Loucy (cell line): ENCODE measurements at regions not wholly inside any gene's neighbourhood (a gene's known extent, or its start where the extent isn't known, plus 50 kb on each side); places are given as distances from the start of the nearest gene placed in this dataset.
"Not testable (repeated sequence)": the region's sequence is repeated elsewhere in the genome, so short reads cannot be mapped to it uniquely, and the experiment has no call there.

Experiments used
- H2AFZ ChIP-seq: fragments of 200-600 bp; sonication (generic); 2 replicates; pipeline ENCODE4 v1.6.0; 2016; ENCODE audit warnings: antibody characterized with exemption, mild to moderate bottlenecking, low read length, moderate library complexity
- H3F3A ChIP-seq: fragments of 200-600 bp; 2 replicates; pipeline ENCODE4 v1.6.0; 2016; ENCODE audit warnings: antibody characterized with exemption, low read depth, mild to moderate bottlenecking
- H3K27me3 ChIP-seq: fragments of 200-600 bp; sonication (generic); 2 replicates; pipeline ENCODE4 v1.6.1; 2014; ENCODE audit warnings: low read length, mild to moderate bottlenecking; ENCODE audit not compliant: insufficient read depth, poor library complexity, severe bottlenecking
- H3K36me3 ChIP-seq: fragments of 200-600 bp; sonication (generic); 2 replicates; pipeline ENCODE4 v1.6.1; 2016; ENCODE audit warnings: low read length; ENCODE audit not compliant: insufficient read depth
- H3K4me1 ChIP-seq: fragments of 200-600 bp; sonication (generic); 2 replicates; pipeline ENCODE4 v1.5.1; 2014; ENCODE audit warnings: low read length, mild to moderate bottlenecking; ENCODE audit not compliant: insufficient read depth, poor library complexity, severe bottlenecking
- H3K4me2 ChIP-seq: fragments of 200-600 bp; sonication (generic); 2 replicates; pipeline ENCODE4 v1.6.0; 2014; ENCODE audit warnings: antibody characterized with exemption, low read length, low read depth, mild to moderate bottlenecking; ENCODE audit not compliant: poor library complexity, severe bottlenecking
- H3K4me3 ChIP-seq: fragments of 200-600 bp; sonication (generic); 2 replicates; pipeline ENCODE4 v1.5.1; 2014; ENCODE audit warnings: low read length, mild to moderate bottlenecking, mixed read lengths; ENCODE audit not compliant: poor library complexity, severe bottlenecking
- H3K79me2 ChIP-seq: fragments of 200-600 bp; sonication (generic); 2 replicates; pipeline ENCODE4 v1.6.1; 2014; ENCODE audit warnings: low read length; ENCODE audit not compliant: insufficient read depth
- H3K9ac ChIP-seq: fragments of 200-600 bp; sonication (generic); 2 replicates; pipeline ENCODE4 v1.6.0; 2014; ENCODE audit warnings: mild to moderate bottlenecking, low read depth, low read length, moderate library complexity; ENCODE audit not compliant: poor library complexity, severe bottlenecking
- H3K9me2 ChIP-seq: fragments of 200-600 bp; sonication (generic); replicated peaks from 2 replicates; pipeline ENCODE4 v1.6.1; 2016; ENCODE audit warnings: low read depth, low read length, mixed read lengths
- H3K9me3 ChIP-seq: fragments of 200-600 bp; sonication (generic); 2 replicates; pipeline ENCODE4 v1.6.1; 2014; ENCODE audit warnings: mild to moderate bottlenecking, antibody characterized with exemption, low read length, low read depth; ENCODE audit not compliant: insufficient read depth
- H4K20me1 ChIP-seq: fragments of 200-600 bp; sonication (generic); 2 replicates; pipeline ENCODE4 v1.6.0; 2014; ENCODE audit warnings: antibody characterized with exemption, low read length, mild to moderate bottlenecking; ENCODE audit not compliant: insufficient read depth, poor library complexity, severe bottlenecking
- CTCF ChIP-seq: fragments of 200-600 bp; sonication (generic); conservative IDR thresholded peaks from 2 replicates; pipeline ENCODE4 v1.5.1; 2014; ENCODE audit warnings: mild to moderate bottlenecking, antibody characterized with exemption, low read length
- EZH2phosphoT487 ChIP-seq: fragments of 200-600 bp; IDR thresholded peaks from 2 replicates; pipeline ENCODE4 v1.6.1; 2018; ENCODE audit warnings: antibody characterized with exemption, mild to moderate bottlenecking, moderate library complexity, borderline replicate concordance

- Histone ChIP-seq H3K9me3 (no peaks in the 10 kb centered on the region), H3K4me3 (no peak overlapping the region), H3K4me1 (peaks cover 8% of the 10 kb centered on the region), H3K4me2 (no peak overlapping the region), H3F3A (no peaks in the 10 kb centered on the region), H3K9ac (no peak overlapping the region), H3K36me3 (no peaks in the 10 kb centered on the region), H3K27me3 (no peaks in the 10 kb centered on the region), H3K9me2 (no peaks in the 10 kb centered on the region), H3K79me2 (no peaks in the 10 kb centered on the region), H2AFZ (no peak overlapping the region), H4K20me1 (no peaks in the 10 kb centered on the region)
- TF ChIP-seq EZH2phosphoT487: no peak
- TF ChIP-seq CTCF: no peak
Observed at GRCh38 chrX:46202733-46203514, 342.3 kb downstream of the ZNF674 start.

GRCh38 chrX:46200413-46200812 is 344.8 kb downstream of the ZNF674 start:
- Histone ChIP-seq H3K4me2 (no peak overlapping the region), H3K9ac (no peak overlapping the region), H3F3A (no peaks in the 10 kb centered on the region), H3K4me1 (peaks cover 7% of the 10 kb centered on the region), H3K79me2 (no peaks in the 10 kb centered on the region), H3K9me3 (no peaks in the 10 kb centered on the region), H3K27me3 (no peaks in the 10 kb centered on the region), H2AFZ (no peak overlapping the region), H4K20me1 (no peaks in the 10 kb centered on the region), H3K4me3 (no peak overlapping the region), H3K9me2 (no peaks in the 10 kb centered on the region), H3K36me3 (no peaks in the 10 kb centered on the region)
- no peak for TF ChIP-seq EZH2phosphoT487
- TF ChIP-seq CTCF: no peak

- H3K9ac ChIP-seq: no peak overlapping the region
- H3F3A ChIP-seq: no peaks in the 10 kb centered on the region
- no peaks in the 10 kb centered on the region for H3K36me3 ChIP-seq
- no peaks in the 10 kb centered on the region for H3K9me2 ChIP-seq
- H4K20me1 ChIP-seq: no peaks in the 10 kb centered on the region
- peaks cover 7% of the 10 kb centered on the region for H3K4me1 ChIP-seq
- no peaks in the 10 kb centered on the region for H3K9me3 ChIP-seq
- H2AFZ ChIP-seq: no peak overlapping the region
- no peak overlapping the region for H3K4me3 ChIP-seq
- H3K4me2 ChIP-seq: no peak overlapping the region
- TF ChIP-seq CTCF (no peak), EZH2phosphoT487 (no peak)
- H3K79me2 ChIP-seq: no peaks in the 10 kb centered on the region
- no peaks in the 10 kb centered on the region for H3K27me3 ChIP-seq
Observed at GRCh38 chrX:46198858-46199257, 346.4 kb downstream of the ZNF674 start.

GRCh38 chrX:46186811-46187106 is 358.5 kb downstream of the ZNF674 start:
- H3K4me1 ChIP-seq, H2AFZ ChIP-seq, H3K27me3 ChIP-seq, H3K4me2 ChIP-seq, H3K9me3 ChIP-seq, H3K9ac ChIP-seq, H3F3A ChIP-seq, H4K20me1 ChIP-seq, H3K9me2 ChIP-seq, H3K79me2 ChIP-seq, H3K4me3 ChIP-seq, H3K36me3 ChIP-seq: not testable (repeated sequence)
